Activated CD8-positive, alpha-beta memory T cell treated with anti-CD3 and anti-CD28 coated beads for 48 hours (primary cell): ENCODE measurements at regions not wholly inside any gene's neighbourhood (a gene's known extent, or its start where the extent isn't known, plus 50 kb on each side); places are given as distances from the start of the nearest gene placed in this dataset.

Experiments used
- DNase-seq, 3 experiments: peaks; one replicate each; pipeline ENCODE4 v3.0.0-alpha.2; 2020; ENCODE audit warnings: low read depth in 2 of 3, low spot score in 2 of 3

GRCh38 chr5:87877495-87877894, 391.1 kb downstream of the TMEM161B start:
- DNase-seq, result no peak

- DNase-seq, result no peak
Observed at GRCh38 chr5:87877023-87877422, 391.6 kb downstream of the TMEM161B start.

DNA sequence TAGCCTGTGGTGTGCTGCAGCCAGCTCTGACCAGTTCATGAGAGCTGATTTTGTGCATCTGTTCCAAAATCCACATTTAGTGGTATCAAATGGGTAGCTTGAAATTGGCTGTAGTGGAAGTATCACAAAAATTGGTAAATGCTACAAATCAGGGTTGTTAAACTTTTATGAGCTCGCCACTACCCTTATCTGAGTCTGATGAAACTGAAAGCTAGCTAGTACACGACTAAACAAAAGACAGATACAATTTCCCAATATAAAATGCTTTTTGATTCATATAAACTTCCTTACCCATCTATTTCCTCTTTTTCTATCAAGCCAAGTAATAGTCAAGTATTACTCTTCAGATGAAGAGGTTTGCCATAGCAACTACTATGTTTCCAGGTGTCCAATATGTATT, 392.0 kb downstream of the TMEM161B start:
- no peak for DNase-seq

- no peak for DNase-seq
Observed at GRCh38 chr5:87872986-87873385, 395.7 kb downstream of the TMEM161B start.

DNA sequence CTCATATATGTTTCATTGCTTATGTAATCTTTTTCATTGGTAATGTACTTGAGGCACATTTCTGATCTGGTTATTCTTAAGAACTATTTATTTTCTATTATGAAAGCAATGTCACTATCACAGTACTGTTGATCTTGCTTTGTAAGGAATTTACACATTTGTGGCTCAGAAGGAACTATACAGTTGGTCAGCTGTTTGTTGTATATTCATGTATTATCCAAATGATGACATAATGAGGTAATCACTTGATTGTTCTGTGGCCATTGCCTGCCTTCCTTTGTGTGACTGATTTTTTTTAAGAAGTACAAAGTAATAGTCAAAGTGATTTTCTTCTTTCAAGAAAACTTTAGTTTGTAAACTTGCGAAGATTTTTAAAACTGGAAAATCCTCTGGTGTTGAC, 399.9 kb downstream of the TMEM161B start:
- no peak for DNase-seq

DNA sequence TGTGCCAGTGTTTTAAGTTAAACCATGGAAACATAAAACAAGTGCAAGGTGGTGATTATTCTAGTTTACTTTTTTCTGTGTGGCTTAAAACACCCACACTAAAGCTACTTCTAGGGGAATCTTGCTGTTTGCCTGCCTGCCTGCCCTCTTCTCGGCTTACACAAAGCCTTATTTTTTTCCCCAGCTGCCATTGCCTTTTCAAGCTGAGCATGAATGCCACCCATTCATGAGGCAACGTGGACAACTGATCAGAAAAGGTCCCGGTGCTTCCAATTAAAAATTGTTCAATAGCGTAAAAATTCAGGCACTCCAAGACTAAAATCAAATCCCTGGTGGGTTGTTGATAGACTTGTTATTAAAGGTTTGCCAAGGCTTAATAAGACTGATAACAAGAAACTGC, 401.4 kb downstream of the TMEM161B start:
- no peak for DNase-seq

DNA sequence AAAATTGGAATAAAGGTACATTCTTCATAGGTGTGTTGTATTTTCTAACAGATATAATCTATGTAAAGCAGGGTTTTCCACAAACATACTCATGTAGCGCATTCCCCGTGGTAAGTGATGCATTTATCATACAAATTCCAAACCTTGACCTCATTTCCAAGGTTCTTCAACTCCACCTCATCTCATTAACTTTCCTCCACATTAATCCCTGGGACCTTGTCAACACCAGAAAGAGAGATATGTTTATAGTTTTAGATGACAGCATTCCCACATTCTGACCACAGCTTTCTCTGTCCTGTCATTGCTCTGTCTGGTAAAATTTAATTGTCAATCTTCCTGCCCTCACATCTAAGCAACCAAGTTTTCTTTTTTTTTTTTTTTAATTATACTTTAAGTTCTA, 415.1 kb downstream of the TMEM161B start:
- no peak for DNase-seq

DNA sequence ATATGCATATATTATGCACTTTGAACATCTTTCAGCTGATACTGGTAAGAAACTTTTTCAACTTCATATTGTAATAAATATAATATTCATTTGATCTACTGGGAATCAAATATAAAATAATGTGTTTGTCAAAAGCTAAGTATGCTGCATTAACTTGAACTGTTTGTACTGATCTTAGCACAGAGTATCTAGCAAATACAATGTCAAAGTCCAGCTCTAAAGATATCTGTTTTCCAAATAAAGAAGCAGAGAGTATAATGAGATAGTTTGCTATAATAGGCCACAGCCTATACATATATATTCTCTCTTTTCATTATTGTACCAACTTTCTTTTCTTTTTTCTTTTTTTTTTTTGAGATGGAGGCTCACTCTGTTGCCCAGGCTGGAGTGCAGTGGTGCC, 417.0 kb downstream of the TMEM161B start:
- no peak for DNase-seq

- no peak for DNase-seq
Observed at GRCh38 chr5:87850843-87851242, 417.8 kb downstream of the TMEM161B start.

DNA sequence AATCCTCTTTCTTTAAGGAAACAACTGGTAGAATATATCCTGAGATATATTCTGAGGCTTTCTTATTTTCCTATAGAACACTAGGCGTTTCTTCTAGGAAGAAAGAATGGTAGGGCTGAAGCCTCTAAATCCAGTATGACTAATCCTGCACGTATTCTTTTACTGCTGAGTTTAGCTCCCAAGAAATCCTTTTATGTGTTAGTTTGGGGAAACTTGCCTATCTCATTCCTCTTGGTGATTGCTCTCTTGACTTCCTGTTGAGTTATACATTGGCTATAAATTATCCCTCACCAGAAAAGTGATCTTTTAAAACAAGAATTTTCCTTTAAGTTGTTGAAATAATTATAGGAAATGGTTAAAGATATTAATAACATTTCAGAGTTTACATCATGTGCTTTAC, 422.9 kb downstream of the TMEM161B start:
- no peak for DNase-seq

DNA sequence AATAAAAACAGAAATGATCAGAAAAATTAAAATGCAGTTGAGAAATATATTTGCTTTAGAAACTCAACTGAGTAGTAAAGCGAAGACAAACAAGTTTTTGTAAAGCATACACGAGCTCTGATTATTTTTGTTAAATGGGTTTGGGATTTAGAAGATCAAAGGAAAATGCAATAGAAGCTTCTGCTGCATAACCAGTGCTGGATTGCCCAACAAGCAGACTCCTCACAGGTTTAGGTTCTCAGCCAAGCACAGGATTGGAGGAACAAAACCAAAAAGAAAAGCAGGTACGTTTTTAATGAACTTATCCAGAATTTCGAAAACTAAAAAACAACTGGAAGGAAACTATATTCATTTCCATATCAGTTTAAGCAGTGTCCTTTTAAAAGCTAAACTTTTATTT, 423.8 kb downstream of the TMEM161B start:
- no peak for DNase-seq

DNA sequence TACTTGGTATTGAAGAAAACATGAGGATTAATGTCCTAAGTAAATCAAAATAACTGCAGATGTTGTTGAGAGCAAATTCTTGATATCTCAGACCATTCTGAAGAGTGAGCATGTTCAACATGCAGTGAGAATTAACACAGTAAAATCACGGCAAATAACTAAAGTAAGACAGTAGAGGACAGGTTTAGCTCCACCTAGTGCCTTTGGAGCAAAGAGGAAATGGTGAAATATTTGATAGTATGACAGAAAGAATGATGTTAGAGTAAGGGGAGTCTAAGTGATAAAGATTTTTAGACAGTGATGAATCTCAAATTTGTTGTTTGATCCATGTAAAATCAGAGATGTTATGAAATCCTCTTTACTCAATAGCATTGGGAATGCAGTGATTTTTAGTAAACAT, 424.2 kb downstream of the TMEM161B start:
- no peak for DNase-seq

DNA sequence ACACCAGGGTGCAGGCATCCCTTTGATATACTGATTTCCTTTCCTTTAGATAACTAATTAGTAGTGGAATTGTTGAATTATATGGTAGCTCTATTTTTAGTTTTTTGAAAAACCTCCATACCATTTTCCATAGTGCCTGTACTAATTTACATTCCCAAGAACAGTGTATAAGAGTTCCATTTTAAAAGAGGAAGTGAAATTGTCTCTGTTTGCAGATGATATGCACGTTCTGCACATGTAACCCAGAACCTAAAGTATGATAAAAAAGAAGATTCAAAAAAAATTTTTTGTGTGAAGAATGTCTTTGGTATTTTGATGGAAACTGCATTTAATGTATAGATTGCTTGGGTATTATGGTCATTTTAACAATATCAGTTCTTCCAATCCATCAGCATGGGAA, 424.0 kb upstream of the CCNH start:
- no peak for DNase-seq

DNA sequence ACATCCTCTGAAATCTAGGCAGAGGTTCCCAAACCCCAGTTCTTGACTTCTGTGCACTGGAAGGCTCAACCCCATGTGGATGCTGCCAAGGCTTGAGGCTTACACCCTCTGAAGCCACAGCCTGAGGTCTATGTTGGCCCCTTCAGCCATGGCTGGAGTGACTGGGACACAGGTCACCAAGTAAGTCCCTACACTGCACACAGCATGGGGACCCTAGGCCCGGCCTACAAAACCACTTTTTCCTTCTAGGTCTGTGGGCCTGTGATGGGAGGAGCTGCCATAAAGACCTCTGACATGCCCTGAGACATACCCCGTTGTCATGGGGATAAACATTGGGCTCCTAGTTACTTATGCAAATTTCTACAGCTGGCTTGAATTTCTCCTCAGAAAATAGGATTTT, 418.8 kb upstream of the CCNH start:
- DNase-seq, result no peak

- no peak for DNase-seq
Observed at GRCh38 chr5:87829217-87829551, 416.5 kb upstream of the CCNH start.

- DNase-seq, result no peak
Observed at GRCh38 chr5:87828545-87829216, 416.0 kb upstream of the CCNH start.

DNA sequence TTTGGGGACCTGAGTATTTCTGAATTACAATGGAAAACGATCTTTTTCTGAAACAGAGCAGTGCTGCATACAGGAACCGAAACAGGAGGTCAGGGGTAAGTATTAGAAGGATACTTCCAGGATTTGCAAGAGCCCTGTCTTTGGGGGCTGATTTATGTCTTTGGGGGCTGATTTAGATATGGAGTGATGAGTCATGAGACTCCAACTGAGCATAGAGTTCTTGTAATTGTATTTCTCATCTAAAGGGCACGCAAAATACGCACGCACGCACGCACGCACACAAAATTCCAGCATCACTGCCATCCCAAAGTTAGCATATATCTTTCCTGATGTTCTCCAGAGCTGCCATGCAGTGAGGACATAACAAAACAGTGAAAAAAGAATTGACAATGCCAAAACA, 414.8 kb upstream of the CCNH start:
- DNase-seq, result no peak

- DNase-seq, result no peak
Observed at GRCh38 chr5:87826507-87826906, 413.8 kb upstream of the CCNH start.

- DNase-seq, result no peak
Observed at GRCh38 chr5:87825583-87825982, 412.9 kb upstream of the CCNH start.

DNA sequence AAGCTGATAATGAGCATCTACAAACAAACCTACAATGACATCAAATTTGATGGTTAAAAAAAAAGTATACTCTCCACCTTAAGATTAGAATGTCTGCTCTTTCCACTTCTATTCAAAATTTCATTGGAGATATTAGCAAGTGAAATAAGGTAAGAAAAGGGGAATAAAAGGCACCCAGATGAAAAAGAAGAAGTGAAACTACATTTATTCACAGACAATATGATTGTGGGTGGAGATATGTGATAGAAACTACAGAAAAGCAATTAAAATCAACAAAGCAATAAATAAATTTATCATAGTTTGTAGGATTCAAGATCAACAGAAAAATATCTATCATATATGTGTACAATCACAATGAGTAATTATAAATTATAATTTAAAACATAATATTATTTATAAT, 395.1 kb upstream of the CCNH start:
- DNase-seq, result no peak

DNA sequence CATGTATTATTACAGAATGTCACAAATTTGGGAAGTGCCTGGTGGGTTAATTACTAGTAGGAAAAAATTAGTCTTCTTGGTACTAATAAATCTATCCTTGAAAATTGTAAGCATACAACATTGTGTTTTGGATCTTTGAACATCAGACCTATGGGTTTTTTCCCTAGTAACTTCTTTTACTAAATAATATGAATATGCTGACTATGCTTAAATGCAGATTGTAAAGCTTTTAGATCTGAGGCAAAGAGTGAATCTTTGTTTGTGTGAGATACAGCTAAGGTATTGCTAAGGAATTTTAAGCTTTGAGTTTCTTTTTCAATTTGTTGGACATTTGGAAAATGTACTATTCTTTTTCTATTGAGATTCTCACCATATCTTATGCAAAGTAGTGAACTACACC, 390.6 kb upstream of the CCNH start:
- DNase-seq, result no peak

DNA sequence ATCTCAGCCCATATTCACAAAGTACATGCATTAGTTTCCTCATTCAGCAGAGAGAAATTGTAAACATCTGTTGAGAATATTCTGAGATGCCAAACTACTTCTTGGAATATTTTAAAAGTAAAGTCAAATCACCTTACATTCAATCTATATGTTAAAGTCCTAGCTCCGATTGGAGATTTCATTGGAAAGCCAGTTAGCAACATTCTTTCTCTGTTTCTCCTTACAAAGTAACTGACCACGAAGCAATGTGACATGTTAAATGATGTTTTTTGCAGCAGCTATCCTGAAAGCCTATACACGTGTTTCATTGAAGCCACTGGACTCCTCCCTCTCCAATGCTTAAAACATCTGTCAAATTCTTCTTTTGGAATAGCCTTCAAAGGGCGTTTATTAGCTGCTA, 379.1 kb upstream of the CCNH start:
- DNase-seq, result no peak

DNA sequence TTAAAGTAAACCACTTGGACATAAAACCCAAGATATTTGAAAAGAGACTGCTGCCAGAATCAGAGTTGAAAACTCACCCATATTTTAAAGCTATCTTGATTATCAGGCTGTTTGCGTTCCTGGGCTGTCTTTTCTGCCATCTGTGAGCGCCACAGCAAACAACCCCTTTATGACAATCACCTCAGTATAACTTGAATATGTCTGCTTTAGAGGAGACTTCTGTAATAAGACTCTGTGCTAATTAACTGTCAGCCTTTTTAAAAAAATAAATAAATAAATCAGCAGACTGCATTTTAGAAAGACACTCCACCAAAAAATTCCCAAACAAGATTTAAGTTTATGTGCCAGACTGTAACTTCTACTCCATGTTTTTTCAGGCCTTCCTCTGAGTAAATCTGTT, 375.7 kb upstream of the CCNH start:
- DNase-seq, result no peak
